ENCODE measurements at regions not wholly inside any gene's neighbourhood (a gene's known extent, or its start where the extent isn't known, plus 50 kb on each side); places are given as distances from the start of the nearest gene placed in this dataset.

GRCh38 chr12:90064852-90065801 lies 356.5 kb upstream of the ATP2B1 start:
- DNase-seq: no peak

- DNase-seq: peak in 1 of 3 donors; percentile 8
Observed at GRCh38 chr12:90062799-90063198, 354.2 kb upstream of the ATP2B1 start.

DNA sequence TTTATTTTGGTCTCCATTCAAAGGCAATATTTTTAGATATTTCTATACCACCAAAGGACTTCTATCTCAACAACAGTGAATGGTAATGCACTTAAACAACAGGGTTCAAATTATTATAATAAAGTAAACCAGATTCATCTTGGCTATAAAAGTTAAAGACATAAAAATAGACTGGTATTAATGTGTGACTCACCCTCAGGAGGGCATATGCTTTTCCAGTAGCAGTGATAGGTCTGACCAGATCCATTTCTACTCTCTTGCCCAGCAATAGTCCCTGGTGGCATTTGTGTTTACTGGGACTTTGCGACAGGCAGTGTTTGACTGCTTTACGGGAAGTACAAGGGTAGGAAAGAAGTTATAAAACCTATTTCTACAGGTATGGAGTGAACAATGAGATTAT lies 353.2 kb upstream of the ATP2B1 start:
- DNase-seq: no peak

- DNase-seq: no peak
Observed at GRCh38 chr12:90060031-90060430, 351.4 kb upstream of the ATP2B1 start.

DNA sequence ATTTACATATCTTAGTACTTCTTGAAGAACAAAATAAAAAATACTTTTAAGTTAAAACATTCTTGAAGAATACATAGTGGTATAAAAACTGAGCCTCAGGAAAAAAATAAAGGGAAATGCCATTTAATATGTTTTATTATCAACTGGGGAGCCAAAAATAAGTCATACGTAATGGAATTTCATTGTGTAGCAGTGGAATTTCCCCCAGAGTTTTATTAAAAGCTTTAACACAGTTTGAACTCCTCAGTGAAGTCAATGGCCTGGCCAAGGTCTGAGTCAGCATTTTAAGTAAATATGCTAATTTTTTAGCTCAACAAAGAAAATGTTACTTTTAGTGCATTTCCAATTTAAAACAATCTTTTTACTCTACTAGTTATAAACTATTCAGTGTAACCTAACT lies 350.1 kb upstream of the ATP2B1 start:
- peak; percentile 39 to 67 (median 62) for DNase-seq

- no peak for DNase-seq
Observed at GRCh38 chr12:90055071-90055470, 346.4 kb upstream of the ATP2B1 start.

GRCh38 chr12:90048918-90049317 lies 340.3 kb upstream of the ATP2B1 start:
- no peak for DNase-seq

GRCh38 chr12:90045559-90045958 lies 336.9 kb upstream of the ATP2B1 start:
- no peak for DNase-seq

DNA sequence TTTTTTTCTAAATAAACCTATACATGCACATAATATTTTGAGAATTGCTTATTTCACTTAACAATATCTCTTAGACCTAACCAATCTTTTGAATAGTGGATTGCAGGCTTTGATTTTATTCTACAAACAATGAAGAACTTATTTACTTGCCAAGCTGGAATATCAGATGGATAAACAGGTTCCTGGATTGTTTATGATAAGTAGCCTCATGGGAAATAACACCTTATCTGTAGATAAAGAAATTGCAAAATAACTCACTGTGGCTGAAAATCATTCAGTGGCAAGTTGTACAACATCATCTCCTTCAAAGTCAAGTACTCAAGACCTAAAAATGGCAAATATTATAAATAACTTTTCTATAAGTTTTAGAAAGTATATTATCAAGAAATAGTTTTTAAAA lies 335.4 kb upstream of the ATP2B1 start:
- no peak for DNase-seq

DNA sequence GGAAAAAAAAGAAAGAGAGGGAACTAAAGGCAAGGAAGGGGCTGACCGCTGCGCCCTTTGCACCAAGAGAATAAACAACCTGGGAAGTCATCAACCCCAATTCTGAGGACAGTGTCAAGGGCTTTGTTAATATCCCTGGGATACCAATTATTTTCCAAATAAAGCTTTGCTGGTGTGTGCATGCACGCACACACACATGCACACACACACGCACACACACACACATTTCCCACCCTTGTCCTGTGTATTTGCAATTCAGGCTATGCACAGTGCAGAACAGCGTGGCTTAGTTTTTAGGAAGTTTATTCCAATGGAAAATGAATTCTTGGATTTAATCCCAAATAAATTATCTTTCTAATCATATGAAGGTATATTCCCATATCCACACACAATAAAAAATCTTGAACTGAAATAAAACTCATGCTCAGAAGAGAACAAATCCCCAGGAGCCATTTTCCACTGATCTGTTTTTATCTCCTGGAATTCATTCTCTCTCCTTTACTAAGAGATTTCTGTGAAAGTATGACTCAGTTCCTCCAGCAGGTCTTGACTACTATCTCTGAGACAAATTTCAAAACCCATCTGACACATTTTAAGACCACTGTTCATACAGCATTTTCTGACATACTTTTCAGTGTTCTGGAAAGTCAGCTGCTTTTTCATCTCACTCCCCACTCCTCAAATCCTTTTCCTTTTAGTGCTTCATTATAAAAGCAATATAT lies 334.4 kb upstream of the ATP2B1 start:
- no peak for DNase-seq

- peak in 1 of 3 donors; percentile 33 for DNase-seq
Observed at GRCh38 chr12:90038289-90038688, 329.7 kb upstream of the ATP2B1 start.

DNA sequence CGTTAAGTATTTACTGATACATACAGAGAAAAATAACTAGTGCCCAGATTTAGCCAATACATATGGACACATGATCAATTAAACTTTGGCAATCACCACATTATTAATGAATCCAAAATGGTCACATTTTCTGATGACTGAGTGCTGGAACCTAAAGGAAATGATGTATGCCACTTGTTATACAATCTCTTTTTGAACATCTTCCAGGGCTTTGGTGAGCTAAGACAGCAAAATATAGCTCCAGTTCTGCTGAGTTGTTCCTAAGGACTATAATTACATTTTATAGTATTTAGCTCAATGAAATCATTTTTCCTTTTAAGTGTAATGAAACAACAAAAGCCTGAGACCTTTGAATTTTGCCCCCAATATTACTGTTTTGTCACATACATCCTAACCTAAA lies 329.1 kb upstream of the ATP2B1 start:
- DNase-seq: no peak

GRCh38 chr12:90036637-90037036 lies 328.0 kb upstream of the ATP2B1 start:
- DNase-seq: peak; percentile 31 to 57 (median 52)

DNA sequence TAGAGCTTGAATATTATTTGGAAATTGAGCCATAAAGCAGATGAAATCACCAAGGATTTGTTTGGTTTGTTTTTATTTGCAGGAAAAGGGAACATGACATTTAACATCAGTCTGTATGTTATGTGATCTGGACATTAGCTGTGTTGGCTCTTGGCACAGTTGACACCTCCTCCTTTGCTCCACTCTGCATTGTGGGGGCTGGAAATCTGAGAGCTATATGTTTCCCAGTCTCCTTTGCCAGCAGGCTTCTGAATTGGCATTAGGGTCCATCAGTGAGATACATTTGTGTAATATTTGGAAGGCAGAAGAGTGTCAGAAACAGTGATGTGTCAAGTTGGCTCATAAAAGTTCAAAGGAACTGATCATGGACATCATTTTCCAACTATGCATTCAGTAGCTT lies 322.1 kb upstream of the ATP2B1 start:
- no peak for DNase-seq

DNA sequence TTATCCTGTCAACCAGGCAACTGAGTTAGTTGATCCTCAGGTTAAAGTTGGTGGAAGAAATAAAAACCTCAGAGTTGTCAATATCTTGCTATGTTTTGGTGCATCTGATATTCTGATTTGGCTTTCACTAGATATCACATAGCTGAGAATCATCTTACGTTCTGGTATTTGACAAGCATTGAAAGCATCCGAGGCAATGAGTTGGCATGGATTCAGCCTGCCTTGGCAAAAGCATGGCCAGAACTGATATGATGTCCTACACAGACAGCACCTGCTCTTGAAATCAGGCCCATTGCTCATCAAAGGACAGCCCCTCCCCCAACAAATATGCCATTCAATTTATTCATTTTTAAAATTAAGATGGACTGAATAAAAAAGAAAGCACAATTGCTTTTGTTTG lies 320.7 kb upstream of the ATP2B1 start:
- DNase-seq: no peak

DNA sequence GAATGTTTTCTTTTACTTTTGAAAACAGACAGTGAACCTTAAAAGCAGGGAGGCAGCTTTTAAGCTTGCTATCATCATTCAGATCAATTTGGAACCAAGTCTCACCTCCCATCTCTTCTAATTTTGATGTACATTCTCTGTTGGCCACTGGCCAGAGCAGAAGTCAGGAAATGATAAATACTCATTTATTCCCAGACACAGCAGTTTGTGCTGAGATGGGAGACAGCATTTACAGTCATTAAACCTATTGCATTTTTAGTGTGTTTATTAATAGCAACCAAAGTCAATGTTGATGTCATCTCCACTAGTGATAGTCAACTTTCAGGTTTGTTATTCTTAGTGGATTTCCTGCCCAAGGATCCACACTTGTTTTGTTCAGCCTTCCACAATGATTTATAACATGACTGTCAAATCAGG lies 320.0 kb upstream of the ATP2B1 start:
- DNase-seq: no peak

DNA sequence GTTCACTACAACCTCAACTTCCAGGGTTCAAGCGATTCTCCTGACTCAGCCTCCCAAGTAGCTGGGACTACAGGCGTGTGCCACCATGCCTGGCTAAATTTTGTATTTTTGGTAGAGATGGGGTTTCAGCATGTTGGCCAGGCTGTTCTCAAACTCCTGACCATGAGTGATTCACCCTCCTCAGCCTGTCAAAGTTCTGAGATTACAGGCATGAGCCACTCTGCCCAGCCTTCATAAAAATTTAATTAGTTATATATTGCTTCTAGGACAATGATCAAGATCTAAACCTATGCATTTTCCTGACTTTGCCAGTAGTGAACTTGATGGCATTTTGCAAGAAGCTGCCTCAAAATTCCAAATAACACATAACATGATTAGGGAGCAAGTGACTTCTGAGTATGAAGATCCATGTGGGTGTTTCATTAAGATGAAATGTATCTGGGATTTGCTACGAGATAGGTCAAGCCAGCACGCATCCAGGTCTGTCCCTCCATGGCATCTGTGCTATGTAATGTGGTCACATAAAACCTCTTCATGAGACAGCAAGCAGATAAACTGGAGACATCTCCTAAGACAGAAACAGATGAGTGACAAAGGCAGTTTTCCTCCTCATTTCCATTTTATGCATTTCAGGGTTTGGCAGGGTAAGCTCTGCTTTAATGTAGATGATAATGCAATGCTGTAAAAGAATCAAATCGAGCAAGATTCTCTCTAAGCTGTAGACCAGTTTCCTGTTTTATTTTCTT lies 319.4 kb upstream of the ATP2B1 start:
- DNase-seq: no peak

- no peak for DNase-seq
Observed at GRCh38 chr12:90027041-90027440, 318.4 kb upstream of the ATP2B1 start.

DNA sequence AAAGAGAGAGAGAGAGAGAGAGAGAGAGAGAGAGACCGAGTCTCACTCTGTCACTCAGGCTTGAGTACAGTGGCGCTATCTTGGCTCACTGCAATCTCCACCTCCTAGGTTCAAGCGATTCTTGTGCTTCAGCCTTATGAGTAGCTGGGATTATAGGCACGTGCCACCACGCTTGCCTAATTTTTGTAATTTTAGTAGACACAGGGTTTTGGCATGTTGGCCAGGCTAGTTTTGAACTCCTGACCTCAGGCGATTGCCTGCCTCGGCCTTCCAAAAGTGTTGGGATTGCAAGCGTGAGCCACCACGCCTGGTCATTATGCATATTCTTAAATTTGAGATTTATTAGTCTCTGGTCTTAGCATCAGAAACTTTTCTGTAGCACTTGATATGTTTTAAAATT lies 317.9 kb upstream of the ATP2B1 start:
- DNase-seq: no peak

DNA sequence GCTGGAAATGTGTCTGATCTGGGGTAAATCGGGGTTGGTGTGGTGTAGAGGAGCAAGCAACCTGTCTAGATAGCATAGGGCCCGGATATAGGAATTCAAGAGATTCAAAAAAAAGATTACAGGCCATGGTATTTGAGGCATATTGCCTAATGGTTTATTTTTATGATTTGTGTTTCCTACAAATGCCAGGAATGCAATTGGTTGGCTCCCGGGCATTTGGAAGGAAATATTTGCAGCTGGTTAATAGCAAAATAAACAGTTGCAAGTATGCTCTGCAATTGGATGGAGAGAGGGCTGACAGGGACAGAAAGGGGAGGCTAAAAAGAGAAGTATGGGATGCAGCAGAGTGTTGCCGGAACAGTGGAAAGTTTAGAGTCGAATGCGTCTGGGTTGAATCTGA lies 315.6 kb upstream of the ATP2B1 start:
- no peak for DNase-seq

DNA sequence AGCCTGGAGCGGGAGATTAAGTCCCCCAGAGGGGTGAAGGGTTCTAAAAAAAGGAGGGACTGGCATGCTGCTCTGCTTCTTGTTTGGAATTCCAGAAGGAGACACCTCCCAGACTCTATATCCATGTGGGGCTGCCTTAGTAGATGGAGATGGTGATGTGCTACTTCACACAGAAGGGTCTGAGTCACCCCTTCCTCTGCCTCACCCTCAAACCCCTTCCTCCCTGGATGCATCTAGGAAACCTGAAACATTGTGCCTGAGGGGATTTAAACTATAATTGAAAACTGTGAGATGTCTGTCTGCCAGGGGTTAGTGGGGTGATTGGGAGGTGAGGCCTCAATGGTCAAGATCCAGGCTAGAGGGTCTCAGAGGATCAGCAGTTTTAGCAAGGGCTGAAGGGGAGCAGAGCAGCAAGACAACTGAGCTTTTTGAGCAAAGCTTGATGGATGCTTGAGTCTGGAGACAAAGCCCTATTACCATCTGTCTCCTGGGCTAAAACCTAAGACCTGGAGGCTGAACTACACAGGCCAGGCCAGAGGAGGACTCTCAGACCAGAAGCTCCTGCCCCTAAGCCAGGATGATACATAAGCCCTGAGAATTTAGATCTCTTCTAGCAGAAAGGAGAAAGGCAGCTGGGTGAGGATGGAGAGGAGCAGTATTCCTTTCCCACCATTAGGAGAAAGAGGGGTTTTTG lies 314.7 kb upstream of the ATP2B1 start:
- no peak for DNase-seq

DNA sequence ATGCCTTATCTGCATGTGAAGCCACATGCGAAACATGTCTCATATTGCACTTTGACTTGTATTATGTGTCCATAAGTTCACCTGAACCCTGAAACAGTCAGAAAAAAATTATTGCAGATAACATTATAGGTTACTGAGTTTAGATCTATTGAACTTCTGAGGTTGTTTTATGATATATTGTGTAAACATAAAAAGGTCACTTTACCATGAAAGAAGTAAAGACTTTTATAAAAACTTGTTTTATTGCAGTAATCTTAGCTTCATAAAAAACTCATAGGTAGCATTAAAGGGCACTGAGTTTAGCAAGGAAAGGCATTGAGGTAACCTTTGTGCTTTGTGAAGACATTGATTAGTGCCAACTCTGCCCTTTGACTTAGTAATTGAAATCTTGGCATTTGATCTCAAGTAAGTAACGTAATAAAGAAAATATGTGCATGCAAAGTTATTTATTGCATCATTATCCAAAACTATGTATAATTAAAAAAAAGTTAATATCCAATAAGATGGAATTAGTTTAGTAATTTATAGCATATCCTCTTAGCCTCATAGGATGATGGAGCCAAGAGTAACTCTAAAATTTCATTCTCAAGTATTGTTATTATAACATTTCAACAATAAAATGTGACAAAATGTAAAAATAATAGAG lies 313.3 kb upstream of the ATP2B1 start:
- DNase-seq: no peak

Measured in suppressor macrophage treated with lipopolysaccharide for 1 hour (primary cell).